ENCODE measurements at regions not wholly inside any gene's neighbourhood (a gene's known extent, or its start where the extent isn't known, plus 50 kb on each side); places are given as distances from the start of the nearest gene placed in this dataset.

DNA sequence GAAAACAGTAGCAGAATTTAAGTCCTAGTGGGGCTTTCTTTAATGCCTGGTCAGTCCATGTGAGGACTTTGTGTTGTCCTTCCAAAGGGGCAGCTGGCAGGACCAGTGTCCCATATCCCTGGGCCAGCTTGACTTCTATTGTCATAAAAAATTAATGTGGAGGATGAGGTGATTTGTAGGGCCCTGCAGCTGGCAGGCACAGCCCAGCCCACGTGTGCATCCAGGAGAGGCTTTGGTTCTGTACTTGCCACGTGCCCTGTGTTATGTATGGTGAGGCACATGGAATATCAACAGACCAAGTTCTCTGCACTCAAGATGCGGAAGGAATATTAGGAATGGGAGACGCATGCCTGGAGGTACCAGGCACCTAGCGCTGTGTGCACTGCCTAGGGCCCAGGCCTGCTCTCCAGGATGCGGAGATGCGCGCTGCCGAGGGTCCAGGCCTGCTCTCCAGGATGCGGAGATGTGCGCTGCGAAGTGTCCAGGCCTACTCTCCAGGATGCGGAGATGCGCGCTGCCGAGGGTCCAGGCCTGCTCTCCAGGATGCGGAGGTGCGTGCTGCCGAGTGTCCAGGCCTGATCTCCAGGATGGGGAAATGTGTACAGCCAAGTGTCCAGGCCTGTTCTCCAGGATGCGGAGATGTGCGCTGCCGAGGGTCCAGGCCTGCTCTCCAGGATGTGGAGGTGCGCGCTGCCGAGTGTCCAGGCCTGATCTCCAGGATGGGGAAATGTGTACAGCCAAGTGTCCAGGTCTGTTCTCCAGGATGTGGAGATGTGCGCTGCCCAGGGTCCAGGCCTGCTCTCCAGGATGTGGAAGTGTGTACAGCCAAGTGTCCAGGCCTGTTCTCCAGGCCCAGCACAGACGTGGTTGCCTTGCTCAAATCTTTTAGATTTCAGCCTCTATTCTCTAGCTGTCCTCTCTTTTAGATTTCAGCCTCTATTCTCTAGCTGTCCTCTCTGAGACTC, 183.3 kb upstream of the ROPN1 start:
- TF ChIP-seq CTCF (IDR thresholded peaks at IDR 0.05) = no peak
- TF ChIP-seq POLR2A (IDR thresholded peaks at IDR 0.05) = no peak
- no peak for TF ChIP-seq EP300 (IDR thresholded peaks at IDR 0.05)
